Central memory CD8-positive, alpha-beta T cell (primary cell): ENCODE measurements at regions not wholly inside any gene's neighbourhood (a gene's known extent, or its start where the extent isn't known, plus 50 kb on each side); places are given as distances from the start of the nearest gene placed in this dataset.
"Not testable (repeated sequence)": the region's sequence is repeated elsewhere in the genome, so short reads cannot be mapped to it uniquely, and the experiment has no call there.

Experiments
- ATAC-seq: fragments of 150-1000 bp; cut with Tn5 transposase; replicated peaks from 2 replicates; pipeline ENCODE4 v1.10.0; 2022; ENCODE audit warnings: mild to moderate bottlenecking, moderate FRiP score, moderate number of reproducible peaks; ENCODE audit not compliant: poor library complexity, severe bottlenecking; ENCODE audit errors: extremely low read depth
- DNase-seq, 2 donors: peaks; one replicate each; pipeline ENCODE4 v3.0.0; 2021; ENCODE audit warnings: low spot score in 2 of 2
- H3K27ac Mint-ChIP-seq: one replicate; pipeline ENCODE4 v1.8.0; 2022; ENCODE audit warnings: low read depth, mild to moderate bottlenecking, moderate library complexity, mixed read lengths
- H3K27me3 Mint-ChIP-seq: one replicate; pipeline ENCODE4 v1.8.0; 2022; ENCODE audit warnings: mixed read lengths
- H3K36me3 Mint-ChIP-seq: one replicate; pipeline ENCODE4 v1.8.0; 2022; ENCODE audit warnings: mild to moderate bottlenecking, moderate library complexity, mixed read lengths; ENCODE audit not compliant: insufficient read depth
- H3K4me1 Mint-ChIP-seq: one replicate; pipeline ENCODE4 v1.8.0; 2022; ENCODE audit warnings: mixed read lengths
- H3K4me3 Mint-ChIP-seq: one replicate; pipeline ENCODE4 v1.8.0; 2022; ENCODE audit warnings: mild to moderate bottlenecking, moderate library complexity, mixed read lengths
- H3K9me3 Mint-ChIP-seq: one replicate; pipeline ENCODE4 v1.8.0; 2022; ENCODE audit warnings: mixed read lengths

DNA sequence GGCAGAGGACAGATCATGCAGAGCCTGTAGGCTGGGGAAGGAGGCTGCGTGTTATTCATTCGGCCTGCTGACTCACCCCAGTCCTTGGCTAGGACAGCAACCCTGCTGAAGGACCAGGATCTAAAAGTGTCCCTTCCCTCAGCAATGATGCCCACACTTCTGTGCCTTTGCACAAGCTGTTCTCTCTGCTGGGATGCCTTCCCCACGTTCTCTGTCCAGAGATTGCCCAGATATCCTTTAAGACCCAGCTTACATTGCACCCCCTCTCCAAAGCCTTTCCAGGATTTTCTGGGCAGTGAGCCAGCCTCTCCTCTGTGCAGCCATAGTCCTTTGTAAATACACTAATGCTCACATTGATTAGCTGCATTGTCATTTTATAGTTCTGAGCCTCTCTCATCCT lies 99.3 kb upstream of the CHD6 start:
- no peak overlapping the region for H3K4me3 Mint-ChIP-seq
- ATAC-seq (no peak), DNase-seq (no peak)
- H3K36me3 Mint-ChIP-seq, result no peaks in the 10 kb centered on the region
- no peaks in the 10 kb centered on the region for H3K4me1 Mint-ChIP-seq
- peaks cover 34% of the 10 kb centered on the region for H3K27me3 Mint-ChIP-seq
- no peak overlapping the region for H3K27ac Mint-ChIP-seq
- no peaks in the 10 kb centered on the region for H3K9me3 Mint-ChIP-seq

DNA sequence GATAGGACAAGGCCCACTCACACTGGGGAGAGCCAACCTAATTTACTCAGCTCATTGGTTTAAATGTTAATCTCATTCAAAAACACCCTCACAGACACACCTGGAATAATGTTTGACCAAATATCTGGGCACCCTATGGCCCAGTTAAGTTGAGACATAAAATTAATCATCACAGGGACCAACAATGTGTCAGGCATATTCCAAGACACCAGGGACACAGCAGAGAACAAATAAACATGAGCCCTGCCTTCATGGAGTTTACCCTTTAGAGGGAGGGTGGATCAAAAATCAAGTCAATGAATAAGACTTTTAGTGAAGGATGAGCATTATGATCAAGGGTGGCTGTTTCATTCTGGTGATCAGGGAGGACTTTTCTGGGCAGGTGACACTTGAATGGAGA lies 98.7 kb upstream of the CHD6 start:
- no peak for DNase-seq
- Mint-ChIP-seq H3K27me3 (peaks cover 39% of the 10 kb centered on the region), H3K9me3 (no peaks in the 10 kb centered on the region), H3K4me3 (no peak overlapping the region), H3K27ac (no peak overlapping the region), H3K4me1 (no peaks in the 10 kb centered on the region), H3K36me3 (no peaks in the 10 kb centered on the region)
- no peak for ATAC-seq

DNA sequence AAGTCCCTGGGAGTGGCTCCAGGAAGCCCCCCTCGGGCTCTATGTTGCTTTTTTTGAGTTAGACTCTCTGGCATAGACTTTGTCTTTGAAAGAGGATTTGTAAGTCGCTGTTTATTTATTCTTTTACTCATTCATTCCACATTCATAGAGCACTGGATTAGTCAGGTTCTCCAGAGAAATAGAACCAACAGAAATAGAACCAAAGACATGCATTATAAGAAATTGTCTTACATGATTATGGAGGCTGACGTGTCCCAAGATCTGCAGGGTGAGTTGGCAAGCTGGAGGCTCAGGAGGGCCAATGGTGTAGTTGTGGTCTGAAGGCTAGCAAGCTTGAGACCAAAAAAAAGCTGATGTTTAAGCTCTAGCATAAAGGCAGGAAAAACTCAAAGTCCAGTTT lies 98.3 kb upstream of the CHD6 start:
- Mint-ChIP-seq H3K27me3 (peaks cover 44% of the 10 kb centered on the region), H3K9me3 (no peaks in the 10 kb centered on the region), H3K4me1 (no peaks in the 10 kb centered on the region), H3K36me3 (no peaks in the 10 kb centered on the region), H3K4me3 (no peak overlapping the region), H3K27ac (no peak overlapping the region)
- ATAC-seq (no peak), DNase-seq (no peak)

DNA sequence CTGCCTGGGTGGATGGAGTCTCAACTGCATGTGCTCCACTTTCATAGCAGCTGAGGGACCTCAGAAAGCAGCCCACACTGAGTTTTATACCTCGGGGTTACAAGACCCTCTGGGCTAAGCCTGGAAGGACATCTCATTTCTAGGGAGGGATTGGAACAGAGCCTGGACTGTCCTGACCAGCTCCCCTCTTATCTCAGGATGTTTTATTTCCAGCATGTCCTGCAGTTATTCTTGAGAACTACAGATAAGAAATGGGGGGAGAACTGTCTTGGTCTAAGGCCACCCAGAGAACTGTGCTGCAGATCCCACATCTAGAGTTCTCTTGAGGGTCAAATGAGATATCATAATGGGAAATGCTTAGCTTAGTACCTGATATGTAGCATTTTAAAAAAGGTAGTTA lies 97.3 kb upstream of the CHD6 start:
- ATAC-seq (no peak), DNase-seq (no peak)
- H3K4me1 Mint-ChIP-seq, result no peaks in the 10 kb centered on the region
- no peak overlapping the region for H3K27ac Mint-ChIP-seq
- no peak overlapping the region for H3K4me3 Mint-ChIP-seq
- no peaks in the 10 kb centered on the region for H3K9me3 Mint-ChIP-seq
- H3K36me3 Mint-ChIP-seq, result no peaks in the 10 kb centered on the region
- peaks cover 53% of the 10 kb centered on the region for H3K27me3 Mint-ChIP-seq

DNA sequence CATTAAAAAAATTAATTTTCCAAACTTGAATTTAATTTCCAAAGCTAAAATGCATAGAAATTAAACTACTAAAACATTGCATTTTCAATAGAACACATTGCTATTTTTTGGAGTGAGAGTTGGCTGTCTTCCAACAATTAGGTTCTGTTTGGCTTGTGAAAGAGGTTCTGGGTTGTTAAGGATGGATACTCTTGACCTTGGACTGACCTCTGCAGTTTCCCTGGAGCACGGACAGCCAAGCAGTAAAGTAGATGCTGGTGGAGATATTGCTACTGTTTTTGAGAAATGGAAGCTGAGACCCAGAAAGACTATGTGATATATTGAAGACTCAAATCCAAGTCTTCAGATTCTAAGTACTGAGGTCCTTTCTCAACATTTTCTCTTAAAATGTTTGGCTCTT lies 95.9 kb upstream of the CHD6 start:
- DNase-seq, result no peak
- H3K4me1 Mint-ChIP-seq, result no peaks in the 10 kb centered on the region
- H3K36me3 Mint-ChIP-seq, result no peaks in the 10 kb centered on the region
- no peak for ATAC-seq
- no peaks in the 10 kb centered on the region for H3K9me3 Mint-ChIP-seq
- no peak overlapping the region for H3K4me3 Mint-ChIP-seq
- no peak overlapping the region for H3K27ac Mint-ChIP-seq
- H3K27me3 Mint-ChIP-seq, result peaks cover 54% of the 10 kb centered on the region

DNA sequence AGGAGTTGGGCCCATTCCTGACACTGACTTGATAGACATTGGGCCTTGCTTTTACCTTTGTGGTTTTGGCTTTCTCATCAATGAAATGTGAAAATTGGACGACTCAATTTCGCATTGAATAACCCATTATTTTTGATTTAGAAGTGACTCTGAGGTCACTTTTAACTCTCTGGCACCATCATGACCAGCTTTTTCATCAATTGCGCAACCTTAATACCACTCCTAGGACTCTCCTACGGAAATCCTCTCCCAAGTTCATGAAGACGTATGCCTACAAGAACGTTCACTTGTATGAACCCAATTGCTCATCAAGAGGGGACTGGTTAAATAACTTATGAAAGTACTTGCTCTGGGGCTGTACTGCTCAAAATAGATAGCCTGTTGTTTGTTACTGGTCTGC lies 86.7 kb upstream of the CHD6 start:
- Mint-ChIP-seq H3K27me3 (peaks cover 26% of the 10 kb centered on the region), H3K4me3 (no peak overlapping the region)
- no peak for ATAC-seq

DNA sequence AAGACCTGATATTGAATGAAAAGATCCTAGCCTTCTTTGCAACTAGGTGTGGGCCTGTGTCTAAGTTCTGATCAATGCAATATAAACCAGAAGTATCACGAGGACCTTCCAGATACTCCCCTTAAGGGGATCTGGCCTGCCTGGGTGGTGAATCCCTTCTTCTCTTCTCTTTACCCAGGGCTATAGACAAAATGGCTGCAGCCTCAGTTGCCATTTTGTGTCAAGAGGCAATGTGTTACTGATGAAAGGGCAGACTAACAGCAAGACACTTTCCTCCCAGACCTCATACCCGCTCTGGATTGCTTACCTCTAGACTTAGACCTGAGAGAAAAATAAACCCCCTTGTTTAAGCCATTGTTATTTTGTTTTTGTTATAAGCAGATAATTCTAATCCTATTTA lies 84.5 kb upstream of the CHD6 start:
- DNase-seq (no peak), ATAC-seq (no peak)
- Mint-ChIP-seq H3K4me3 (no peak overlapping the region), H3K36me3 (peaks cover 1% of the 10 kb centered on the region), H3K27ac (no peak overlapping the region), H3K4me1 (peaks cover 3% of the 10 kb centered on the region), H3K9me3 (no peaks in the 10 kb centered on the region), H3K27me3 (peaks cover 27% of the 10 kb centered on the region)

More for the DNA sequence above, 86.7 kb upstream of the CHD6 start:
- H3K36me3 Mint-ChIP-seq, result no peaks in the 10 kb centered on the region
- H3K4me1 Mint-ChIP-seq, result no peaks in the 10 kb centered on the region
- H3K9me3 Mint-ChIP-seq, result no peaks in the 10 kb centered on the region
- DNase-seq, result no peak
- no peak overlapping the region for H3K27ac Mint-ChIP-seq

DNA sequence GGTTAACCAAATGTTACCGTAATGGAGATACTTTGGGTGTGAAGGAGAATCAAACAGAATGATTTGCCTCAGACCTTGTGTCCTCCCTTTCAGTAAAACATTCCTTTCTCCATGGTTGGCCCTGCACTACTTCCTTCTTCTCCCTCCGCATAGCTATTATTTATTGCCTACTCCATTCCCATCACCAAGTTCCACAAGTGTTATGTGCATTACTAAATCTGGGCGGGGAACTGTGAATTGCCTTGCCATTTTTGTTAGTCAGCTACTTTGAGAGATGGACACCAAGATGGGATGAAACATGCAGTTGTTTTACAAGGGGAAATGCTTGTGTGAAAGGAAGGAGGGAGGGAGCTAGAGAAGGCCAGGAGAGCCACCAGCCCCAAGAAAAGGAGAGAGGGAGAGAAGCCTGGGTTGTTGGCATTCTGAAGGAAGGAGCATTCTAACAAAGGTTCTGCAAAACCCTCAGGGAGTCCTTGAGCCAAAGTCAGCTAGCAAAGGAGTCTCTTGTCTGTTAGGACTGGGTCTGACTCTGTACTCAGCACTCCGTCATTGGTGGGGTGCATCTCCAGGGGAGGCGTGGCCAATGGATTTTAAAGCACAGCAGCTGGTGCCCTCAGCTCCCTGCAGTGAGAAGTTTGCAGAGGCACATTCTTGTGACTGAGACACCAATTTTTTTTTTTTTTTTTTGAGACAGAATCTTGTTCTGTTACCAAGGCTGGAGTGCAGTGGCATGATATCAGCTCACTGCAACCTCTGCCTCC lies 83.6 kb upstream of the CHD6 start:
- Mint-ChIP-seq H3K27me3 (peaks cover 22% of the 10 kb centered on the region), H3K36me3 (peaks cover 1% of the 10 kb centered on the region), H3K9me3 (no peaks in the 10 kb centered on the region), H3K27ac (no peak overlapping the region), H3K4me1 (peaks cover 6% of the 10 kb centered on the region), H3K4me3 (no peak overlapping the region)
- ATAC-seq (no peak), DNase-seq (no peak)

DNA sequence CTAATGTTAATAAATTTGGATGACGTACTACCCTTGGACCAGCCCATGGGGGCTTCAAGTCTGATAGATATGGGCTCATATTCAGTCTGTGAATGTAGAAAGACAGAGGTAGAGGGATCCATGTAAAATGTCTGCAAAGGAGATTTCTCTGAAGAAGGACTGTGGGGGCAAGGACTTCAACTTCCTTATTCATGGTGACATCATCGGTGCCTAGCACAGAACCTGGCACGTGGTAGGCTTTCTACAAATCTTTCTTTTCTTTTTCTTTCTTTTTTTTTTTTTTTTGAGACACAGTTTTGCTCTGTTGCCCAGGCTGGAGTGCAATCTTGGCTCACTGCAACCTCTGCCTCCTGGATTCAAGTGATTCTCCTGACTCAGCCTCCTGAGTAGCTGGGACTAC lies 81.5 kb upstream of the CHD6 start:
- peaks cover 19% of the 10 kb centered on the region for H3K27me3 Mint-ChIP-seq
- not testable (repeated sequence) for H3K9me3 Mint-ChIP-seq, H3K4me1 Mint-ChIP-seq, H3K4me3 Mint-ChIP-seq, DNase-seq, H3K36me3 Mint-ChIP-seq, ATAC-seq, H3K27ac Mint-ChIP-seq

DNA sequence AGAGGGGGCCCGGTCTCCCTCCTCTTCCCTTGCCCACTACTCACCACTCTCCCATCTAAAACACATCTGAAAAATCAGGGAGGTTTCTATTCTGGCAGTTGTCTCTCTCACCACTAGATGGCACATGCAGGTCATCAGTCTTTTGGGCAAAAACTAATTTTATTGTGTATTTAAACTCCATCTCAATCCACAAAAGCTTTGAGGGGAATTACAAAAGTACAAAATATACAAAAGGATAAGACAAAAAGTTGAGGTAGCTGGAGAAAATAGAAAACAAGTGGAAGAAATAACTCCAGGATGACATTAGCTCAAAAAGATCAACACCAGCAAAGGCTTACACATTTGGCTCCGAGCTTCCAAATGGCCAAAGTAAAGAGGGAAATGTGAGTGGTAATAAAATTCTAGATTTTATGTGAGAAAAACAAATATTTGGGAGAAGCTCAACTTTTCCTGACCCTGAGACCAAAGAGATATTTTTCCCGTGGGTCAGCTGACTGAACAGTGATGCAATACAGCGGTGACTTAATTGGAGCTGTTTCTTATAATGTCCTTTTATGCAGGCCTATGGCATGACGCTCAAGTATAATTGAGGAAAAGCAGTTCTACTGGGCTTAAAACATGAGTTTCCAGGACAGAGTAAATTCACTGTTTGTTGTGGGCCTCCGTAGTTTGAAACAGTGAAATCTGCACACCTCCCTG lies 79.8 kb upstream of the CHD6 start:
- Mint-ChIP-seq H3K27me3 (peaks cover 9% of the 10 kb centered on the region), H3K27ac (no peak overlapping the region), H3K4me1 (peaks cover 13% of the 10 kb centered on the region), H3K36me3 (peaks cover 6% of the 10 kb centered on the region), H3K9me3 (no peaks in the 10 kb centered on the region), H3K4me3 (no peak overlapping the region)
- no peak for ATAC-seq
- DNase-seq, result no peak

DNA sequence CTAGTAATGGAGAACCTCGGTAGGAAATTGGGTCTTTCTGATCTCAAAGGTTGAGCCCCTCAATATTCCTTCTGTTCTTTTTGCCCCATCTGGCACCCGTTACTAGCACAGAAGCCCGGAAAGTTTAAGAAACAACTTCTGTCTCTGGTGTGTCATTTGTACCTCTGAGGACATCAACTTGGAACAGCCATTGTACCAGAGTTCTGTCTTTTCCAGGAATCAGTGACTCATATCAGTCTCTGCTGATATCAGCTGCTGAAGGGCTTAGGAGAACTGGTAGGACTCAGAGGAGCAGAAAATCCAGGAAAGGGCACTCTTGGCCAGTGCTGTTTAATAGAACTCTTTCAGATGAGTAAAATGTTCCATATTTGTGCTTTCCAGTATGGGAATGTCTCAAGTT lies 78.3 kb upstream of the CHD6 start:
- no peaks in the 10 kb centered on the region for H3K9me3 Mint-ChIP-seq
- H3K4me1 Mint-ChIP-seq, result peaks cover 19% of the 10 kb centered on the region
- DNase-seq (no peak), ATAC-seq (no peak)
- peaks cover 8% of the 10 kb centered on the region for H3K36me3 Mint-ChIP-seq
- H3K4me3 Mint-ChIP-seq, result no peak overlapping the region
- H3K27me3 Mint-ChIP-seq, result peaks cover 9% of the 10 kb centered on the region
- no peak overlapping the region for H3K27ac Mint-ChIP-seq

DNA sequence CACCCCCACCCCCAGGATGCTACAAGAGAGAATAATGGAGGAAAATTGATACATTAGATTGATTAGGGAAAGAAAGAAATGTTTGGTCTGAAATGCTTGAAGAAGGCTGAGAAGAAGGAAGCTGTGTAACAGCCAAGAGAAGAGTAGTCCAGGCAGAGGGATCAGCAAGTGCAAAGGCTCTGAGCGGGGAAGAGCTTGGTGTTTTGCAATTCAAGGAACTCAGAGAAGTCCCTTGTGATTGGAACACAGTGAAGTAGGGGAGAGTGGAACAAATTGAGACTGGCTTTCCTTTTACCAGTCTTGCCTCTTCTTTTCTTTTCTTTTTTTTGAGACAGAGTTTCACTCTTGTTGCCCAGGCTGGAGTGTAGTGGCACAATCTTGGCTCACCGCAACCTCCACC lies 76.6 kb upstream of the CHD6 start:
- Mint-ChIP-seq H3K9me3 (no peaks in the 10 kb centered on the region), H3K4me3 (peak overlapping the region; percentile 42), H3K27me3 (peaks cover 9% of the 10 kb centered on the region), H3K4me1 (peaks cover 19% of the 10 kb centered on the region), H3K36me3 (peaks cover 8% of the 10 kb centered on the region), H3K27ac (no peak overlapping the region)
- ATAC-seq (no peak), DNase-seq (no peak)
